ENCODE measurements at regions not wholly inside any gene's neighbourhood (a gene's known extent, or its start where the extent isn't known, plus 50 kb on each side); places are given as distances from the start of the nearest gene placed in this dataset.

- H3K27ac ChIP-seq = no peak overlapping the region
- H3K79me2 ChIP-seq (ENCODE audit: insufficient read depth) = no peaks in the 10 kb centered on the region
- H3K9me2 ChIP-seq (ENCODE audit: insufficient read depth) = no peaks in the 10 kb centered on the region
- peak; percentile 67 for DNase-seq
- peaks cover 11% of the 10 kb centered on the region for H3K4me1 ChIP-seq (ENCODE audit: insufficient read depth)
- H3K9ac ChIP-seq = no peak overlapping the region
- in situ Hi-C loops (cut with MboI) = no loop called here
- H3K36me3 ChIP-seq (ENCODE audit: low read depth) = no peaks in the 10 kb centered on the region
- H2AFZ ChIP-seq = no peak overlapping the region
- no peaks in the 10 kb centered on the region for H3K27me3 ChIP-seq (replicated peaks; ENCODE audit: insufficient read depth)
- H3F3A ChIP-seq (ENCODE audit: insufficient read depth) = peaks cover 8% of the 10 kb centered on the region; the same call in 1 of the 2 replicates
- no peak overlapping the region for H3K4me2 ChIP-seq (ENCODE audit: unreplicated experiment)
- WGBS, 2 experiments (ENCODE audit: low coverage in 1 of 2, low lambda C conversion rate in 2 of 2, missing lambda C conversion rate in 2 of 2) = 66 to 70% methylated on average over 4 of the region's 4 CpGs
- TF ChIP-seq EZH2 (IDR thresholded peaks at IDR 0.05; ENCODE audit: insufficient read depth, poor library complexity, severe bottlenecking) = no peak
- TF ChIP-seq EZH2phosphoT487 (IDR thresholded peaks at IDR 0.05; ENCODE audit: insufficient read depth, low read depth) = no peak
- no peaks in the 10 kb centered on the region for H3K9me3 ChIP-seq (ENCODE audit: low read depth)
- no peak overlapping the region for H3K4me3 ChIP-seq
- H4K20me1 ChIP-seq (ENCODE audit: insufficient read depth) = no peaks in the 10 kb centered on the region
Observed at GRCh38 chr2:12970861-12971260, 254.1 kb downstream of the TRIB2 start.

GRCh38 chr2:12971581-12972365 is 255.0 kb downstream of the TRIB2 start:
- no peak overlapping the region for H3K4me3 ChIP-seq
- H3K36me3 ChIP-seq (ENCODE audit: low read depth) = no peaks in the 10 kb centered on the region
- no peaks in the 10 kb centered on the region for H4K20me1 ChIP-seq (ENCODE audit: insufficient read depth)
- in situ Hi-C loops (cut with MboI) = no loop called here
- H3K9me3 ChIP-seq (ENCODE audit: low read depth) = no peaks in the 10 kb centered on the region
- no peak overlapping the region for H3K27ac ChIP-seq
- 0 out of 2 replicates have a peak, but pooled peaks cover 7% of the 10 kb centered on the region for H3F3A ChIP-seq (ENCODE audit: insufficient read depth)
- no peak overlapping the region for H3K9ac ChIP-seq
- no peak for DNase-seq
- no peaks in the 10 kb centered on the region for H3K27me3 ChIP-seq (replicated peaks; ENCODE audit: insufficient read depth)
- 72% methylated on average over 4 of the region's 4 CpGs for WGBS, 2 experiments (ENCODE audit: low coverage in 1 of 2, low lambda C conversion rate in 2 of 2, missing lambda C conversion rate in 2 of 2)
- H2AFZ ChIP-seq = no peak overlapping the region
- H3K9me2 ChIP-seq (ENCODE audit: insufficient read depth) = no peaks in the 10 kb centered on the region
- TF ChIP-seq EZH2 (IDR thresholded peaks at IDR 0.05; ENCODE audit: insufficient read depth, poor library complexity, severe bottlenecking) = no peak
- TF ChIP-seq EZH2phosphoT487 (IDR thresholded peaks at IDR 0.05; ENCODE audit: insufficient read depth, low read depth) = no peak
- no peaks in the 10 kb centered on the region for H3K79me2 ChIP-seq (ENCODE audit: insufficient read depth)
- no peak overlapping the region for H3K4me2 ChIP-seq (ENCODE audit: unreplicated experiment)
- peaks cover 9% of the 10 kb centered on the region for H3K4me1 ChIP-seq (ENCODE audit: insufficient read depth)

GRCh38 chr2:12978066-12978835 is 261.5 kb downstream of the TRIB2 start:
- TF ChIP-seq EZH2phosphoT487 (IDR thresholded peaks at IDR 0.05; ENCODE audit: insufficient read depth, low read depth) (no peak), EZH2 (IDR thresholded peaks at IDR 0.05; ENCODE audit: insufficient read depth, poor library complexity, severe bottlenecking) (no peak)
- no peaks in the 10 kb centered on the region for H3K36me3 ChIP-seq (ENCODE audit: low read depth)
- H3K79me2 ChIP-seq (ENCODE audit: insufficient read depth) = no peaks in the 10 kb centered on the region
- H4K20me1 ChIP-seq (ENCODE audit: insufficient read depth) = no peaks in the 10 kb centered on the region
- H2AFZ ChIP-seq = no peak overlapping the region
- in situ Hi-C loops (cut with MboI) = no loop called here
- peak; percentile 40 for DNase-seq
- H3K4me1 ChIP-seq (ENCODE audit: insufficient read depth) = peaks cover 8% of the 10 kb centered on the region
- H3K9me2 ChIP-seq (ENCODE audit: insufficient read depth) = no peaks in the 10 kb centered on the region
- H3K9me3 ChIP-seq (ENCODE audit: low read depth) = no peaks in the 10 kb centered on the region
- H3F3A ChIP-seq (ENCODE audit: insufficient read depth) = peaks cover 16% of the 10 kb centered on the region; the same call in 1 of the 2 replicates
- H3K9ac ChIP-seq = no peak overlapping the region
- 42 to 45% methylated on average over 4 of the region's 4 CpGs for WGBS, 2 experiments (ENCODE audit: low coverage in 1 of 2, low lambda C conversion rate in 2 of 2, missing lambda C conversion rate in 2 of 2)
- H3K4me3 ChIP-seq = no peak overlapping the region
- H3K4me2 ChIP-seq (ENCODE audit: unreplicated experiment) = no peak overlapping the region
- no peak overlapping the region for H3K27ac ChIP-seq
- H3K27me3 ChIP-seq (replicated peaks; ENCODE audit: insufficient read depth) = no peaks in the 10 kb centered on the region

GRCh38 chr2:12979066-12979465 is 262.3 kb downstream of the TRIB2 start:
- H3K36me3 ChIP-seq (ENCODE audit: low read depth) = no peaks in the 10 kb centered on the region
- no peak overlapping the region for H3K9ac ChIP-seq
- H3K79me2 ChIP-seq (ENCODE audit: insufficient read depth) = no peaks in the 10 kb centered on the region
- H2AFZ ChIP-seq = no peak overlapping the region
- 92 to 93% methylated on average over 3 of the region's 3 CpGs for WGBS, 2 experiments (ENCODE audit: low coverage in 1 of 2, low lambda C conversion rate in 2 of 2, missing lambda C conversion rate in 2 of 2)
- H3K4me1 ChIP-seq (ENCODE audit: insufficient read depth) = peaks cover 8% of the 10 kb centered on the region
- H3K9me2 ChIP-seq (ENCODE audit: insufficient read depth) = no peaks in the 10 kb centered on the region
- H3F3A ChIP-seq (ENCODE audit: insufficient read depth) = peaks cover 16% of the 10 kb centered on the region; the same call in 1 of the 2 replicates
- H3K9me3 ChIP-seq (ENCODE audit: low read depth) = no peaks in the 10 kb centered on the region
- no peak overlapping the region for H3K27ac ChIP-seq
- TF ChIP-seq EZH2phosphoT487 (IDR thresholded peaks at IDR 0.05; ENCODE audit: insufficient read depth, low read depth) (no peak), EZH2 (IDR thresholded peaks at IDR 0.05; ENCODE audit: insufficient read depth, poor library complexity, severe bottlenecking) (no peak)
- H3K4me3 ChIP-seq = no peak overlapping the region
- H3K4me2 ChIP-seq (ENCODE audit: unreplicated experiment) = no peak overlapping the region
- peak; percentile 43 for DNase-seq
- H3K27me3 ChIP-seq (replicated peaks; ENCODE audit: insufficient read depth) = no peaks in the 10 kb centered on the region
- H4K20me1 ChIP-seq (ENCODE audit: insufficient read depth) = no peaks in the 10 kb centered on the region
- in situ Hi-C loops (cut with MboI) = no loop called here

Data from GM23248 (cell line).